SK-N-SH (cell line): ENCODE measurements at regions not wholly inside any gene's neighbourhood (a gene's known extent, or its start where the extent isn't known, plus 50 kb on each side); places are given as distances from the start of the nearest gene placed in this dataset.

Source experiments
- CTCF ChIA-PET: fragments of 300-600, 350-600 bp; formaldehyde crosslinking; extraction: SDS; loops from one replicate; lab custom pipeline; 2021; lab: Yijun Ruan, JAX
- POLR2A ChIA-PET: fragments of 350-600 bp; sonication (Branson Sonifier 250); formaldehyde crosslinking; extraction: SDS; loops from one replicate; lab custom pipeline; 2020; ENCODE audit warnings: antibody characterized with exemption, inconsistent platforms; lab: Yijun Ruan, JAX
- DNase-seq: peaks from one replicate; pipeline ENCODE4 v3.0.0; 2012
- H2AFZ ChIP-seq: fragments of 200-600 bp; sonication (generic); 2 replicates; pipeline ENCODE4 v1.8.1; 2016; ENCODE audit warnings: antibody characterized with exemption, mild to moderate bottlenecking, low read depth
- H3F3A ChIP-seq: fragments of 200-600 bp; sonication (generic); replicated peaks from 2 replicates; pipeline ENCODE3; 2016; ENCODE audit warnings: antibody characterized with exemption, mild to moderate bottlenecking; ENCODE audit not compliant: insufficient read depth
- H3K27ac ChIP-seq, 2 experiments: fragments of 200-500 bp in 1 of 2; fragments of 200-600 bp in 1 of 2; sonication (Bioruptor generic) in 1 of 2; sonication (generic), shearing (Covaris generic) in 1 of 2; 2 replicates each; pipeline versions ENCODE4 v1.5.1 to v1.6.1; 2014 to 2016; ENCODE audit warnings: low read depth in 2 of 2, inconsistent platforms in 1 of 2, low read length in 1 of 2, mild to moderate bottlenecking in 1 of 2, mixed read lengths in 1 of 2
- H3K27me3 ChIP-seq: fragments of 200-600 bp; sonication (generic), shearing (Covaris generic); 2 replicates; pipeline ENCODE4 v1.6.1; 2016; ENCODE audit warnings: mixed run types; ENCODE audit not compliant: insufficient read depth
- H3K36me3 ChIP-seq, 2 experiments: fragments of 200-500 bp in 1 of 2; fragments of 200-600 bp in 1 of 2; sonication (Bioruptor generic) in 1 of 2; sonication (generic) in 1 of 2; replicated peaks in 1 of 2; 2 replicates each; pipeline versions ENCODE3 to v1.5.1; 2014 to 2016; ENCODE audit warnings: low read length in 1 of 2, mild to moderate bottlenecking in 1 of 2; ENCODE audit not compliant: insufficient read depth in 2 of 2, control insufficient read depth in 1 of 2
- H3K4me1 ChIP-seq, 2 experiments: fragments of 200-500 bp in 1 of 2; fragments of 200-600 bp in 1 of 2; sonication (Bioruptor generic) in 1 of 2; sonication (generic), shearing (Covaris generic) in 1 of 2; 2 replicates each; pipeline versions ENCODE4 v1.5.1 to v1.6.1; 2014 to 2016; ENCODE audit warnings: low read depth in 1 of 2, low read length in 1 of 2, mixed run types in 1 of 2; ENCODE audit not compliant: insufficient read depth in 2 of 2, control insufficient read depth in 1 of 2
- H3K4me2 ChIP-seq: fragments of 200-600 bp; sonication (generic), shearing (Covaris generic); 2 replicates; pipeline ENCODE4 v1.6.1; 2017; ENCODE audit warnings: mixed run types
- H3K4me3 ChIP-seq, 2 experiments: fragments of 200-500 bp in 1 of 2; fragments of 200-600 bp in 1 of 2; sonication (Bioruptor generic) in 1 of 2; sonication (generic), shearing (Covaris generic) in 1 of 2; 2 replicates each; pipeline versions ENCODE4 v1.5.1 to v1.8.1; 2014 to 2016; ENCODE audit warnings: low read depth in 2 of 2, inconsistent platforms in 1 of 2, low read length in 1 of 2, mild to moderate bottlenecking in 1 of 2, mixed read lengths in 1 of 2, moderate library complexity in 1 of 2
- H3K79me2 ChIP-seq: fragments of 200-600 bp; sonication (generic); 2 replicates; pipeline ENCODE4 v1.8.1; 2017; ENCODE audit warnings: mild to moderate bottlenecking; ENCODE audit not compliant: insufficient read depth
- H3K9ac ChIP-seq: fragments of 200-600 bp; sonication (generic); 2 replicates; pipeline ENCODE4 v1.6.1; 2017; ENCODE audit warnings: mixed run types
- H3K9me2 ChIP-seq: fragments of 200-600 bp; sonication (generic); 2 replicates; pipeline ENCODE4 v1.6.1; 2017; ENCODE audit warnings: mixed run types
- H3K9me3 ChIP-seq: fragments of 200-600 bp; sonication (generic); 2 replicates; pipeline ENCODE4 v1.6.1; 2017; ENCODE audit warnings: mixed run types, mild to moderate bottlenecking, moderate library complexity
- H4K20me1 ChIP-seq: fragments of 200-600 bp; sonication (generic); 2 replicates; pipeline ENCODE4 v1.6.1; 2017; ENCODE audit warnings: mild to moderate bottlenecking, mixed run types; ENCODE audit not compliant: insufficient read depth
- CHD2 ChIP-seq: fragments of 150-350 bp; IDR thresholded peaks from 2 replicates; pipeline ENCODE4 v1.6.1; 2018; ENCODE audit warnings: low read length; ENCODE audit not compliant: partially characterized antibody
- CTCF ChIP-seq: fragments of 200-600 bp; sonication (generic); IDR thresholded peaks from 2 replicates; pipeline ENCODE4 v1.6.1; 2017; ENCODE audit warnings: antibody characterized with exemption, mild to moderate bottlenecking, moderate library complexity
- EZH2phosphoT487 ChIP-seq: fragments of 200-600 bp; sonication (generic); IDR thresholded peaks from 2 replicates; pipeline ENCODE4 v1.6.1; 2017; ENCODE audit warnings: low read depth, mixed run types, mild to moderate bottlenecking, antibody characterized with exemption, moderate library complexity, borderline replicate concordance
- FOSL2 ChIP-seq: IDR thresholded peaks from 2 replicates; pipeline ENCODE4 v1.4.0; 2012; ENCODE audit warnings: low read depth, mild to moderate bottlenecking, moderate library complexity, borderline replicate concordance
- GABPA ChIP-seq: IDR thresholded peaks from 2 replicates; pipeline ENCODE4 v1.4.0; 2012; ENCODE audit warnings: low read depth, mild to moderate bottlenecking
- GATA2 ChIP-seq: sonication (generic); formaldehyde crosslinking; IDR thresholded peaks from 2 replicates; pipeline ENCODE4 v1.5.0; 2020; ENCODE audit warnings: mild to moderate bottlenecking, missing genetic modification reagents
- JUND ChIP-seq: IDR thresholded peaks from 2 replicates; pipeline ENCODE4 v1.4.0; 2012
- MEF2A ChIP-seq: IDR thresholded peaks from 2 replicates; pipeline ENCODE4 v1.4.0; 2012; ENCODE audit warnings: low read depth, borderline replicate concordance
- MXI1 ChIP-seq: IDR thresholded peaks from 2 replicates; pipeline ENCODE4 v1.6.1; 2012; ENCODE audit warnings: mild to moderate bottlenecking, low read depth, low read length, improper control_type of control experiment
- POLR2AphosphoS5 ChIP-seq: IDR thresholded peaks from 2 replicates; pipeline ENCODE4 v1.6.1; 2012; ENCODE audit warnings: low read depth, low read length
- RAD21 ChIP-seq: IDR thresholded peaks from 2 replicates; pipeline ENCODE4 v1.6.1; 2012; ENCODE audit warnings: mild to moderate bottlenecking, low read length
- RFX5 ChIP-seq: IDR thresholded peaks from 2 replicates; pipeline ENCODE4 v1.6.1; 2012; ENCODE audit warnings: mild to moderate bottlenecking, improper control_type of control experiment, low read length
- SMC3 ChIP-seq: IDR thresholded peaks from 2 replicates; pipeline ENCODE4 v1.6.1; 2012; ENCODE audit warnings: low read depth, low read length, improper control_type of control experiment
- TEAD4 ChIP-seq: IDR thresholded peaks from 2 replicates; pipeline ENCODE4 v1.4.0; 2012; ENCODE audit warnings: mild to moderate bottlenecking, borderline replicate concordance; ENCODE audit not compliant: insufficient read depth
- ZBTB33 ChIP-seq: IDR thresholded peaks from 2 replicates; pipeline ENCODE4 v1.4.0; 2012; ENCODE audit warnings: low read depth, borderline replicate concordance
- WGBS: methylation state at CpG from one replicate; pipeline ENCODE4 v1.1.6; 2017; ENCODE audit warnings: low lambda C conversion rate; 5-methylcytosine and 5-hydroxymethylcytosine counted together

- no peaks in the 10 kb centered on the region for H3K79me2 ChIP-seq
- H2AFZ ChIP-seq = no peak overlapping the region
- no peaks in the 10 kb centered on the region for H3F3A ChIP-seq
- no peak overlapping the region for H3K4me2 ChIP-seq
- peaks cover 20% of the 10 kb centered on the region for H3K9me3 ChIP-seq
- TF ChIP-seq SMC3 = no peak
- no peak for TF ChIP-seq EZH2phosphoT487
- WGBS = 11% methylated on average over 3 of the region's 3 CpGs
- CTCF ChIA-PET = no interaction called here
- no peaks in the 10 kb centered on the region for H3K36me3 ChIP-seq
- no peaks in the 10 kb centered on the region for H3K9me2 ChIP-seq
- H3K27ac ChIP-seq = no peak overlapping the region
- no peak overlapping the region for H3K4me3 ChIP-seq
- no peak overlapping the region for H3K9ac ChIP-seq
- DNase-seq = no peak
- H4K20me1 ChIP-seq = no peaks in the 10 kb centered on the region
- H3K4me1 ChIP-seq = no peaks in the 10 kb centered on the region
- POLR2A ChIA-PET = no interaction called here
- H3K27me3 ChIP-seq = no peaks in the 10 kb centered on the region
These were observed 667.2 kb downstream of the DCDC2C start for GRCh38 chr2:4370422-4371090.

GRCh38 chr2:4381049-4381448 is 677.7 kb downstream of the DCDC2C start:
- no peak overlapping the region for H3K4me3 ChIP-seq
- no peaks in the 10 kb centered on the region for H3F3A ChIP-seq
- H3K27ac ChIP-seq = no peak overlapping the region
- no peaks in the 10 kb centered on the region for H3K36me3 ChIP-seq
- H3K9me3 ChIP-seq = no peaks in the 10 kb centered on the region
- POLR2A ChIA-PET = no interaction called here
- H3K4me2 ChIP-seq = no peak overlapping the region
- WGBS = under 1% methylated on average over 5 of the region's 5 CpGs
- no peak overlapping the region for H3K9ac ChIP-seq
- H4K20me1 ChIP-seq = no peaks in the 10 kb centered on the region
- no peaks in the 10 kb centered on the region for H3K79me2 ChIP-seq
- TF ChIP-seq ZBTB33 (no peak), CHD2 (no peak), JUND (no peak), GATA2 (no peak), EZH2phosphoT487 (no peak), FOSL2 (no peak), MXI1 (no peak)
- H3K9me2 ChIP-seq = no peaks in the 10 kb centered on the region
- DNase-seq = no peak
- CTCF ChIA-PET = interaction anchor here (1.0 kb wide), 1 partner anchor 27 kb away, joined by 4 read pairs; no protein-coding TSS in a partner anchor
- H2AFZ ChIP-seq = no peak overlapping the region
- no peaks in the 10 kb centered on the region for H3K27me3 ChIP-seq
- H3K4me1 ChIP-seq = no peaks in the 10 kb centered on the region; a peak in 1 of 4 replicates

- Histone ChIP-seq H3K27me3 (no peaks in the 10 kb centered on the region), H3K4me2 (no peak overlapping the region), H3K36me3 (no peaks in the 10 kb centered on the region), H4K20me1 (no peaks in the 10 kb centered on the region), H3K4me1 (no peaks in the 10 kb centered on the region; a peak in 1 of 4 replicates), H3K79me2 (no peaks in the 10 kb centered on the region), H3K9me2 (no peaks in the 10 kb centered on the region), H3K27ac (no peak overlapping the region), H3K4me3 (no peak overlapping the region), H3K9ac (no peak overlapping the region), H2AFZ (no peak overlapping the region), H3K9me3 (no peaks in the 10 kb centered on the region), H3F3A (no peaks in the 10 kb centered on the region)
- CTCF ChIA-PET = interaction anchor here (1.0 kb wide), 1 partner anchor 27 kb away, joined by 4 read pairs; no protein-coding TSS in a partner anchor
- WGBS = 19% methylated on average over 3 of the region's 3 CpGs
- POLR2A ChIA-PET = no interaction called here
- no peak for DNase-seq
- TF ChIP-seq RFX5 (no peak), TEAD4 (no peak), GATA2 (no peak), ZBTB33 (no peak), CTCF (no peak), MEF2A (no peak), POLR2AphosphoS5 (no peak), RAD21 (no peak), GABPA (no peak), FOSL2 (no peak)
These were observed 678.4 kb downstream of the DCDC2C start for GRCh38 chr2:4381773-4382172.
